ENCODE measurements at regions not wholly inside any gene's neighbourhood (a gene's known extent, or its start where the extent isn't known, plus 50 kb on each side); places are given as distances from the start of the nearest gene placed in this dataset.

DNA sequence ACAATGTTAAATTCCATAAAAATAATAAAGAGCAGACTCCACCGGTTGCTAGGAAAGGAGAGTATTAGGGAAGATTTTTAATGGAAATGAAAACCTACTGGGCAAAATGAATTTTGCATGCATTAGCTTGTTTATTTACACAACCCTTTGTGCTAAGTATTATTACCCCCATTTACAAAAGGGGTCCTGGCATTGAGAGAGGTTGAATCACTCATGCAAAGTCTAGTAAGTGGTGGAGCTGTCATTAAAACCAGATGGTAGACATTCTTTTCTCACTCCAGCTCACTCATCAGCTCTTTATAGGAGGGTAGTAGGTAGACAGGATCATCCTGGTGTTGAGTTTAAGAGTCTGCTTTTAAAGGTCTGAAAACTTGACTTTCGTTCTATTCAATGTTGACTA is 395.1 kb downstream of the PLK2 start:
- no peak overlapping the region for H3K4me3 ChIP-seq (ENCODE audit: low read depth, poor library complexity, severe bottlenecking)
- TF ChIP-seq, protein P1, sequence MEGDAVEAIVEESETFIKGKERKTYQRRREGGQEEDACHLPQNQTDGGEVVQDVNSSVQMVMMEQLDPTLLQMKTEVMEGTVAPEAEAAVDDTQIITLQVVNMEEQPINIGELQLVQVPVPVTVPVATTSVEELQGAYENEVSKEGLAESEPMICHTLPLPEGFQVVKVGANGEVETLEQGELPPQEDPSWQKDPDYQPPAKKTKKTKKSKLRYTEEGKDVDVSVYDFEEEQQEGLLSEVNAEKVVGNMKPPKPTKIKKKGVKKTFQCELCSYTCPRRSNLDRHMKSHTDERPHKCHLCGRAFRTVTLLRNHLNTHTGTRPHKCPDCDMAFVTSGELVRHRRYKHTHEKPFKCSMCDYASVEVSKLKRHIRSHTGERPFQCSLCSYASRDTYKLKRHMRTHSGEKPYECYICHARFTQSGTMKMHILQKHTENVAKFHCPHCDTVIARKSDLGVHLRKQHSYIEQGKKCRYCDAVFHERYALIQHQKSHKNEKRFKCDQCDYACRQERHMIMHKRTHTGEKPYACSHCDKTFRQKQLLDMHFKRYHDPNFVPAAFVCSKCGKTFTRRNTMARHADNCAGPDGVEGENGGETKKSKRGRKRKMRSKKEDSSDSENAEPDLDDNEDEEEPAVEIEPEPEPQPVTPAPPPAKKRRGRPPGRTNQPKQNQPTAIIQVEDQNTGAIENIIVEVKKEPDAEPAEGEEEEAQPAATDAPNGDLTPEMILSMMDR (IDR thresholded peaks at IDR 0.05): no peak
- no peak for TF ChIP-seq POLR2A (IDR thresholded peaks at IDR 0.05)
- WGBS, 2 donors: 86 to 97% methylated on average over 2 of the region's 2 CpGs
- intact Hi-C loops (cut with DNase I; ENCODE audit: low total_unique reads): no loop called here
- DNase-seq (ENCODE audit: low spot score in 2 of 2): no peak

DNA sequence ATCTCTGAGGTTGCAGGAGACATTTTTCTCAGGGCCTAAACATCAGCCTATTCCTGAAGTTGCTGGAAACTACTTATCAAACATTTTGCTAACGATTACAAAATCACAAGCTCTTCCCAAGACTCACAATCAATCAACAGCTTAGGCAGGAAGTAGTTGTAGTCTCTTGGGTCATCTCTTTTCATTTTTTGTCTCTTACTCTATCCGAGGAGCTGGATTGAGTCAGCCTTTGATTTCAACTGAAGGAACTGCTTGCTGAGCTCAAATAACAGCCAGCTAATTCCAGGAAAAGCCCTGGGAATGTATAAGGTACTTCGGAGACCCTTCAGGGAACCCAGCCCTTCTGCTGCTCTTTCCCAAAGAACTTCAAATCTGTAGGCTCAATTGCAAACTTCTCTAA is 398.9 kb downstream of the PLK2 start:
- TF ChIP-seq, protein P1 (IDR thresholded peaks at IDR 0.05): no peak
- TF ChIP-seq POLR2A (IDR thresholded peaks at IDR 0.05): no peak
- DNase-seq (ENCODE audit: low spot score in 2 of 2): no peak
- no peak overlapping the region for H3K4me3 ChIP-seq (ENCODE audit: low read depth, poor library complexity, severe bottlenecking)
- 47 to 53% methylated on average over 3 of the region's 3 CpGs for WGBS, 2 donors
- intact Hi-C loops (cut with DNase I; ENCODE audit: low total_unique reads): no loop called here

DNA sequence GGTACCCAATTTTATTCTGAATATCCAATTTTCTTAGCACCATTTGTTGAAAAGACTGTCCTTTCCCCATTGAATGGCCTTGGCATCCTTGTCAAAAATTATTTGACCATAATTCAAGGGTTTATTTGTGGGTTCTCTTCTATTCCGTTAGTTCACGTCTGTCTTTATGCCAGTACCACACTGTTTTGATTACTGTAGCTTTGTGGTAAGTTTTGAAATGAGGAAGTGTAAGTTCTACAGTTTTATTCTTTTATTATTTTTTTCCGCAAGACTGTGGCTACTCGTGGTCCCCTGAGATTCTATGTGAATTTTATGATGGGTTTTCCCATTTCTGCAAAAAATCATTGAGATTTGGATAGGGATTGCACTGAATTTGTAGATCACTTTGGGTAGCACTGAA is 402.6 kb downstream of the PLK2 start:
- TF ChIP-seq POLR2A (IDR thresholded peaks at IDR 0.05): no peak
- TF ChIP-seq, protein P1 (IDR thresholded peaks at IDR 0.05): no peak
- DNase-seq (ENCODE audit: low spot score in 2 of 2): no peak
- WGBS, 2 donors: 89 to 93% methylated on average over 4 of the region's 4 CpGs
- no peak overlapping the region for H3K4me3 ChIP-seq (ENCODE audit: low read depth, poor library complexity, severe bottlenecking)
- intact Hi-C loops (cut with DNase I; ENCODE audit: low total_unique reads): no loop called here

DNA sequence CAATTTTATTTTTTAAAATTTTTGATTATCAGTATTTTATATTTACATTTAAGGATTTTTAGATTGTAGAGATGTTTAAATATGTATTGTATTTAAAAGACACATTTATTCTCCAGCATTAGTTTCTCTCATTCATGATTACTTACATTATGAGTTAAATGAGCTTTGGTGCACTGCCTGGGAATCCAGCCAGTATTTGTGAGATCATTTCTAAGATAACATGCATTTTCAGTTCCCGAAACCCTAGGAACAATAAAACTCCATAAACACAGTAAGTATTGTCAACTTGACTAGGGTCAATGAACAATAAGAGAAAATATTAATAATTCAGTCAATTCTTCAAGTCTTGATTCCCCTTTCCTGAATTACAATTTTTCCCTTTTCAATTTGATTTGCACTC is 403.3 kb downstream of the PLK2 start:
- no peak for DNase-seq (ENCODE audit: low spot score in 2 of 2)
- no peak overlapping the region for H3K4me3 ChIP-seq (ENCODE audit: low read depth, poor library complexity, severe bottlenecking)
- intact Hi-C loops (cut with DNase I; ENCODE audit: low total_unique reads): no loop called here
- TF ChIP-seq, protein P1 (IDR thresholded peaks at IDR 0.05): no peak
- TF ChIP-seq POLR2A (IDR thresholded peaks at IDR 0.05): no peak
- WGBS, 2 donors: 18 to 26% methylated on average over 1 of the region's 1 CpG

DNA sequence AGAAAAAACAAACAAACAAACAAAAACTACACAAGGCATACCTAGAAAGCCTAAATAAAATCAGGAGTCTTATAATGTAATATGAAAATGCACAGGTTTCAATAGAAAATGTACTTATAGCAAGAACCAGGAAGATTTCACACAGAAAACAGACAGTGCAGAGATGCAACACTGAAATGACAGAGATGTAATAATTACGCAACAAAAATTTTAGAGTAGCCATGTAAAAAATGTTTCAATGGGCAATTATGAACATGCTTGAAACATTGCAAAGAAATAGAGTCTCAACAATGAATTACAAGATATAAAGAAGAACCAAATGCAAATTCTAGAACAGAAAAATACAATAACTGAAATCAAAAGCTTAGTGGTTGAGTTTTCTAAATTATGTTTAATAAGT is 405.9 kb downstream of the PLK2 start:
- DNase-seq (ENCODE audit: low spot score in 2 of 2): no peak
- 95 to 97% methylated on average over 1 of the region's 1 CpG for WGBS, 2 donors
- TF ChIP-seq, protein P1 (IDR thresholded peaks at IDR 0.05): no peak
- TF ChIP-seq POLR2A (IDR thresholded peaks at IDR 0.05): no peak
- intact Hi-C loops (cut with DNase I; ENCODE audit: low total_unique reads): no loop called here
- H3K4me3 ChIP-seq (ENCODE audit: low read depth, poor library complexity, severe bottlenecking): no peak overlapping the region

DNA sequence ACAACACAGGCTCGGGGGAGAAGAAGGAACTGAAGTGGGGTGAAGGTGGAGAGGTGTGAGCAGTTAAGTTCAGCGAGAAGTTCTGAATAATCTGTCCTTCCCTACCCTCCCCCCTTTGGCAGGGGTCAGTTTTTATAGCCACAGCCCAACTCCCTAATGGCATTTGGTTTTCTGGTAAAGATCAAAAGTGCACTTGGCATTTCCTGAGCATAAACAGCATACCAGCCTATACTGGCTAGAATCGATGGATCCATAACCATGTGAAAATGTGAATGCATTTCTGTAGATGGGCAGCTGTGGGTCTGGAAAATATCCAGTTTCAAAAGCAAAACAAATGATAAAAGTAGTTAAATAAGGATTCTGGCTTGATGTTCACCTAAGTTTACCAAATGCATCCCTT is 410.9 kb downstream of the PLK2 start:
- H3K4me3 ChIP-seq (ENCODE audit: low read depth, poor library complexity, severe bottlenecking): no peak overlapping the region
- WGBS, 2 donors: 78 to 80% methylated on average over 3 of the region's 3 CpGs
- intact Hi-C loops (cut with DNase I; ENCODE audit: low total_unique reads): no loop called here
- no peak for DNase-seq (ENCODE audit: low spot score in 2 of 2)
- TF ChIP-seq, protein P1 (IDR thresholded peaks at IDR 0.05): no peak
- no peak for TF ChIP-seq POLR2A (IDR thresholded peaks at IDR 0.05)

Measured in lower leg skin (tissue), 4 donors.